HEK293 (cell line): ENCODE measurements at regions not wholly inside any gene's neighbourhood (a gene's known extent, or its start where the extent isn't known, plus 50 kb on each side); places are given as distances from the start of the nearest gene placed in this dataset.

Source experiments
- CTCF ChIA-PET: fragments of 350-600 bp; formaldehyde crosslinking; extraction: SDS; loops from one replicate; lab custom pipeline; 2021; ENCODE audit warnings: antibody characterized with exemption; lab: Yijun Ruan, JAX
- POLR2A ChIA-PET: fragments of 300-600 bp; formaldehyde crosslinking; extraction: SDS; loops from one replicate; lab custom pipeline; 2020; ENCODE audit warnings: antibody characterized with exemption, inconsistent platforms; lab: Yijun Ruan, JAX
- H3K27ac ChIP-seq: fragments of 200-500 bp; sonication (Bioruptor generic); 2 replicates; pipeline ENCODE4 v1.5.1; 2014; ENCODE audit warnings: low read depth, low read length, control low read depth, inconsistent platforms; ENCODE audit errors: extremely low read depth
- H3K36me3 ChIP-seq, 2 experiments: fragments of 200-500 bp in 1 of 2; sonication (Bioruptor generic) in 1 of 2; 1 replicate in 1 of 2; 2 replicates in 1 of 2; pipeline ENCODE4 v1.5.1; 2014 to 2017; ENCODE audit warnings: inconsistent platforms in 2 of 2, low read length in 2 of 2; ENCODE audit not compliant: control insufficient read depth in 2 of 2, insufficient read depth in 1 of 2
- H3K4me1 ChIP-seq: fragments of 200-500 bp; sonication (Bioruptor generic); 2 replicates; pipeline ENCODE4 v1.5.1; 2014; ENCODE audit warnings: mild to moderate bottlenecking, low read length, inconsistent platforms; ENCODE audit not compliant: control insufficient read depth, insufficient read depth
- H3K4me3 ChIP-seq: 2 replicates; pipeline ENCODE4 v1.5.1; 2011; ENCODE audit warnings: low read depth, mild to moderate bottlenecking, control low read depth, low read length, moderate library complexity
- H3K9me3 ChIP-seq: fragments of 200-500 bp; sonication (Bioruptor generic); 2 replicates; pipeline ENCODE4 v1.5.1; 2014; ENCODE audit warnings: low read depth, low read length, inconsistent platforms; ENCODE audit not compliant: control insufficient read depth, insufficient read depth
- EGR2 ChIP-seq: fragments of 450-650 bp; formaldehyde crosslinking; IDR thresholded peaks from 2 replicates; pipeline ENCODE4 v1.5.1; 2016; ENCODE audit warnings: low read depth, missing biosample characterization, missing genetic modification characterization
- FEZF1 ChIP-seq: fragments of 450-650 bp; formaldehyde crosslinking; IDR thresholded peaks from 2 replicates; pipeline ENCODE4 v1.5.1; 2016; ENCODE audit warnings: missing biosample characterization, missing genetic modification characterization
- IKZF3 ChIP-seq: fragments of 450-650 bp; IDR thresholded peaks from 2 replicates; pipeline ENCODE4 v1.5.0; 2018; ENCODE audit warnings: missing biosample characterization, mild to moderate bottlenecking, missing genetic modification characterization, moderate library complexity
- KLF10 ChIP-seq: fragments of 450-650 bp; IDR thresholded peaks from 2 replicates; pipeline ENCODE4 v1.5.1; 2018; ENCODE audit warnings: missing biosample characterization, mild to moderate bottlenecking, missing genetic modification characterization
- OSR2 ChIP-seq: fragments of 450-650 bp; formaldehyde crosslinking; IDR thresholded peaks from 2 replicates; pipeline ENCODE4 v1.5.1; 2016; ENCODE audit warnings: missing biosample characterization, missing genetic modification characterization
- PRDM1 ChIP-seq: fragments of 450-650 bp; formaldehyde crosslinking; IDR thresholded peaks from 2 replicates; pipeline ENCODE4; 2016; ENCODE audit warnings: missing biosample characterization, missing genetic modification characterization
- PRDM6 ChIP-seq: fragments of 450-650 bp; formaldehyde crosslinking; IDR thresholded peaks from 2 replicates; pipeline ENCODE4 v1.5.1; 2017; ENCODE audit warnings: missing biosample characterization, missing genetic modification characterization
- SCRT2 ChIP-seq: fragments of 450-650 bp; formaldehyde crosslinking; IDR thresholded peaks from 2 replicates; pipeline ENCODE4 v1.5.1; 2016; ENCODE audit warnings: missing biosample characterization, missing genetic modification characterization
- SP2 ChIP-seq: fragments of 450-650 bp; formaldehyde crosslinking; IDR thresholded peaks from 2 replicates; pipeline ENCODE4 v1.5.1; 2016; ENCODE audit warnings: missing biosample characterization, missing genetic modification characterization
- TRIM28 ChIP-seq: IDR thresholded peaks from 2 replicates; pipeline ENCODE4 v1.6.1; 2011; ENCODE audit warnings: low read length, control low read depth, borderline replicate concordance
- YY2 ChIP-seq: fragments of 450-650 bp; formaldehyde crosslinking; IDR thresholded peaks from 2 replicates; pipeline ENCODE4 v1.5.1; 2016; ENCODE audit warnings: missing biosample characterization, missing genetic modification characterization
- ZBTB21 ChIP-seq: fragments of 450-650 bp; formaldehyde crosslinking; IDR thresholded peaks from 2 replicates; pipeline ENCODE4 v1.5.1; 2017; ENCODE audit warnings: missing biosample characterization, missing genetic modification characterization
- ZBTB6 ChIP-seq: fragments of 450-650 bp; formaldehyde crosslinking; IDR thresholded peaks from 2 replicates; pipeline ENCODE4 v1.5.1; 2017; ENCODE audit warnings: missing biosample characterization, missing genetic modification characterization
- ZFP37 ChIP-seq: fragments of 450-650 bp; formaldehyde crosslinking; IDR thresholded peaks from 2 replicates; pipeline ENCODE4 v1.5.1; 2016; ENCODE audit warnings: missing biosample characterization, missing genetic modification characterization
- ZFP69B ChIP-seq: fragments of 450-650 bp; formaldehyde crosslinking; IDR thresholded peaks from 2 replicates; pipeline ENCODE4 v1.5.1; 2016; ENCODE audit warnings: missing biosample characterization, missing genetic modification characterization
- ZNF140 ChIP-seq: fragments of 450-650 bp; formaldehyde crosslinking; IDR thresholded peaks from 2 replicates; pipeline ENCODE4 v1.5.1; 2016; ENCODE audit warnings: missing biosample characterization, missing genetic modification characterization
- ZNF169 ChIP-seq: fragments of 450-650 bp; formaldehyde crosslinking; IDR thresholded peaks from 2 replicates; pipeline ENCODE4 v1.5.1; 2016; ENCODE audit warnings: missing biosample characterization, missing genetic modification characterization
- ZNF26 ChIP-seq: fragments of 450-650 bp; formaldehyde crosslinking; IDR thresholded peaks from 2 replicates; pipeline ENCODE4 v1.5.1; 2016; ENCODE audit warnings: missing biosample characterization, missing genetic modification characterization
- ZNF324 ChIP-seq: fragments of 450-650 bp; formaldehyde crosslinking; IDR thresholded peaks from 2 replicates; pipeline ENCODE4 v1.5.1; 2016; ENCODE audit warnings: missing biosample characterization, missing genetic modification characterization
- ZNF416 ChIP-seq: fragments of 450-650 bp; formaldehyde crosslinking; IDR thresholded peaks from 2 replicates; pipeline ENCODE4 v1.5.1; 2016; ENCODE audit warnings: missing biosample characterization, missing genetic modification characterization
- ZNF426 ChIP-seq: fragments of 450-650 bp; formaldehyde crosslinking; IDR thresholded peaks from 2 replicates; pipeline ENCODE4 v1.5.1; 2017; ENCODE audit warnings: missing biosample characterization, missing genetic modification characterization, mild to moderate bottlenecking, inconsistent platforms, moderate library complexity
- ZNF48 ChIP-seq: fragments of 450-650 bp; formaldehyde crosslinking; IDR thresholded peaks from 2 replicates; pipeline ENCODE4 v1.5.1; 2016; ENCODE audit warnings: missing biosample characterization, missing genetic modification characterization
- ZNF561 ChIP-seq: fragments of 450-650 bp; IDR thresholded peaks from 2 replicates; pipeline ENCODE4 v1.5.1; 2018; ENCODE audit warnings: missing biosample characterization, missing genetic modification characterization, borderline replicate concordance
- ZNF571 ChIP-seq: fragments of 450-650 bp; formaldehyde crosslinking; IDR thresholded peaks from 2 replicates; pipeline ENCODE4 v1.5.0; 2017; ENCODE audit warnings: missing biosample characterization, missing genetic modification characterization
- ZNF585B ChIP-seq: fragments of 450-650 bp; formaldehyde crosslinking; IDR thresholded peaks from 2 replicates; pipeline ENCODE4 v1.5.1; 2016; ENCODE audit warnings: missing biosample characterization, missing genetic modification characterization
- ZNF626 ChIP-seq: fragments of 450-650 bp; sonication (Bioruptor Pico); formaldehyde crosslinking; IDR thresholded peaks from 2 replicates; pipeline ENCODE4 v1.5.1; 2018; ENCODE audit warnings: missing biosample characterization, missing genetic modification characterization, inconsistent platforms
- ZNF677 ChIP-seq: fragments of 450-650 bp; IDR thresholded peaks from 2 replicates; pipeline ENCODE4 v1.5.0; 2018; ENCODE audit warnings: missing biosample characterization, mild to moderate bottlenecking, missing genetic modification characterization, moderate library complexity
- ZNF692 ChIP-seq: fragments of 450-650 bp; formaldehyde crosslinking; IDR thresholded peaks from 2 replicates; pipeline ENCODE4 v1.5.1; 2016; ENCODE audit warnings: missing biosample characterization, missing genetic modification characterization
- ZSCAN18 ChIP-seq: fragments of 450-650 bp; formaldehyde crosslinking; IDR thresholded peaks from 2 replicates; pipeline ENCODE4 v1.5.1; 2016; ENCODE audit warnings: missing biosample characterization, missing genetic modification characterization
- ZXDB ChIP-seq: fragments of 450-650 bp; formaldehyde crosslinking; IDR thresholded peaks from 2 replicates; pipeline ENCODE4 v1.5.1; 2016; ENCODE audit warnings: missing biosample characterization, missing genetic modification characterization

GRCh38 chr3:44020143-44020542 is 221.5 kb upstream of the TOPAZ1 start:
- no peak for TF ChIP-seq ZBTB6 (tag by site-specific recombination)
- TF ChIP-seq ZNF692 (tag by site-specific recombination): no peak
- no peak for TF ChIP-seq ZNF324 (tag by site-specific recombination)
- TF ChIP-seq YY2 (tag by site-specific recombination): no peak
- TF ChIP-seq ZSCAN18: no peak
- TF ChIP-seq PRDM6 (tag by site-specific recombination): peak; percentile 52
- TF ChIP-seq ZXDB (tag by site-specific recombination): no peak
- no peak for TF ChIP-seq IKZF3 (tag by site-specific recombination)
- no peak for TF ChIP-seq SP2 (tag by site-specific recombination)
- no peak for TF ChIP-seq ZNF426 (tag by site-specific recombination)
- TF ChIP-seq ZBTB21 (tag by site-specific recombination): no peak
- peak; percentile 50; the same call in 1 of the 2 replicates for TF ChIP-seq FEZF1
- Histone ChIP-seq H3K4me1 (no peaks in the 10 kb centered on the region), H3K4me3 (no peak overlapping the region), H3K9me3 (no peaks in the 10 kb centered on the region), H3K36me3 (no peaks in the 10 kb centered on the region), H3K27ac (no peak overlapping the region)
- ChIA-PET POLR2A (no interaction called here), CTCF (interaction anchor here (1.1 kb wide), 2 partner anchors 93 to 165 kb away, joined by 3 read pairs; no protein-coding TSS in a partner anchor)

GRCh38 chr3:44021651-44022594 is 219.8 kb upstream of the TOPAZ1 start:
- Histone ChIP-seq H3K27ac (no peak overlapping the region), H3K4me3 (no peak overlapping the region), H3K9me3 (no peaks in the 10 kb centered on the region), H3K36me3 (no peaks in the 10 kb centered on the region), H3K4me1 (no peaks in the 10 kb centered on the region)
- ChIA-PET POLR2A (no interaction called here), CTCF (no interaction called here)
- TF ChIP-seq ZNF416 (tag by site-specific recombination) (no peak), ZNF169 (tag by site-specific recombination) (no peak), TRIM28 (no peak), ZNF585B (tag by site-specific recombination) (no peak), ZNF677 (tag by site-specific recombination) (no peak), ZNF48 (no peak), ZFP37 (no peak), OSR2 (tag by site-specific recombination) (no peak), KLF10 (tag by site-specific recombination) (no peak), ZNF140 (no peak), ZNF571 (tag by site-specific recombination) (no peak), ZNF626 (tag by site-specific recombination) (no peak), ZNF26 (tag by site-specific recombination) (no peak), PRDM1 (no peak), ZNF561 (tag by site-specific recombination) (no peak), SCRT2 (tag by site-specific recombination) (no peak), EGR2 (no peak), ZFP69B (tag by site-specific recombination) (no peak)
